Erythroblast (primary cell): ENCODE measurements at regions not wholly inside any gene's neighbourhood (a gene's known extent, or its start where the extent isn't known, plus 50 kb on each side); places are given as distances from the start of the nearest gene placed in this dataset.

Source experiments
- GATA1 ChIP-seq: IDR thresholded peaks from 2 replicates; pipeline ENCODE4 v1.6.1; 2011; ENCODE audit warnings: low read depth, mild to moderate bottlenecking, control low read depth, low read length, moderate library complexity
- POLR2A ChIP-seq: IDR thresholded peaks from 2 replicates; pipeline ENCODE4 v1.6.1; 2011; ENCODE audit warnings: mild to moderate bottlenecking, low read length

- TF ChIP-seq POLR2A (no peak), GATA1 (no peak)
These were observed 164.9 kb upstream of the RHOBTB1 start for GRCh38 chr10:61108915-61109314.
